Mucosa of stomach (tissue), 1 donor: ENCODE measurements at regions not wholly inside any gene's neighbourhood (a gene's known extent, or its start where the extent isn't known, plus 50 kb on each side); places are given as distances from the start of the nearest gene placed in this dataset.
"Not testable (repeated sequence)": the region's sequence is repeated elsewhere in the genome, so short reads cannot be mapped to it uniquely, and the experiment has no call there.

ENCODE experiments used
- H3K27me3 ChIP-seq: one replicate; pipeline ENCODE4 v1.7.0; 2013; ENCODE audit warnings: mild to moderate bottlenecking, low read length; ENCODE audit not compliant: control insufficient read depth, insufficient read depth
- H3K36me3 ChIP-seq: one replicate; pipeline ENCODE4 v1.7.0; 2013; ENCODE audit warnings: low read length; ENCODE audit not compliant: control insufficient read depth, insufficient read depth
- H3K4me1 ChIP-seq: one replicate; pipeline ENCODE4 v1.7.0; 2013; ENCODE audit warnings: mild to moderate bottlenecking, low read length; ENCODE audit not compliant: control insufficient read depth, insufficient read depth
- H3K4me3 ChIP-seq: one replicate; pipeline ENCODE4 v1.7.0; 2013; ENCODE audit warnings: low read length
- H3K9ac ChIP-seq: one replicate; pipeline ENCODE4 v1.7.0; 2013; ENCODE audit warnings: mild to moderate bottlenecking, low read length, moderate library complexity
- H3K9me3 ChIP-seq: one replicate; pipeline ENCODE4 v1.7.0; 2013; ENCODE audit warnings: mild to moderate bottlenecking, low read length, moderate library complexity; ENCODE audit not compliant: control insufficient read depth
- donor health status: Pancreatic carcinoma.

DNA sequence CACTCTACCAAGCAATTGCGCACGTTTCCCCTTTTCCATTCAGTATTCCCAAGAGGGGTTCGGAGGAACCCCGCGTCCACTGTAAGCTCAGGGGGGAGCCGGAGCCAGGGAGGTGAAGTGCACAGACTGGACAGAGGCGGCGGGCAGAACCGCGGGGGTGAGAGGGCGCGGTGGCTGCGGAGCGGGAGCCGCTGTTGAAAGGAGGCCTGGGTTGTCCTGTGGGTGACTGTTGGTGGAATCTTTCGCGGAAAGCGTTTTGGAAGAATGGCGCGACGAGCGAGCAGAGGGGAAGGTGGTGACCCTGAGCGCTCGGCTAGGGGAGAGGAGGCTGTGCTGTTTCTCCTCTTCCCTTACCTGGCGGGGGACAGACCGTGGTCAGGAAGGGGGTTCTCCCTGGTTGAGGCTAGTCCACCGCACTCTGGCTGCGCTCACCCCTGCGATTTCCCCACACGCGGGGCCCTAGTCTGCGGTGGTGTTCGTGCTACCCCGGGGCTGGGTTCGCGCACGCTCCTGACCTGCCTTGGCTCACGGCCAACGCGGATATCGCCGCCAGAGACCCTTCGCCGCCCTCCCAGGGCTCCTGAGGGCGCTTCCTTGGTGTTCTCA, 92.8 kb downstream of the PRKAB2 start:
- no peak overlapping the region for H3K9ac ChIP-seq
- no peaks in the 10 kb centered on the region for H3K36me3 ChIP-seq
- H3K9me3 ChIP-seq: no peaks in the 10 kb centered on the region
- H3K27me3 ChIP-seq: peaks cover 88% of the 10 kb centered on the region
- H3K4me1 ChIP-seq: peaks cover 15% of the 10 kb centered on the region
- no peak overlapping the region for H3K4me3 ChIP-seq

DNA sequence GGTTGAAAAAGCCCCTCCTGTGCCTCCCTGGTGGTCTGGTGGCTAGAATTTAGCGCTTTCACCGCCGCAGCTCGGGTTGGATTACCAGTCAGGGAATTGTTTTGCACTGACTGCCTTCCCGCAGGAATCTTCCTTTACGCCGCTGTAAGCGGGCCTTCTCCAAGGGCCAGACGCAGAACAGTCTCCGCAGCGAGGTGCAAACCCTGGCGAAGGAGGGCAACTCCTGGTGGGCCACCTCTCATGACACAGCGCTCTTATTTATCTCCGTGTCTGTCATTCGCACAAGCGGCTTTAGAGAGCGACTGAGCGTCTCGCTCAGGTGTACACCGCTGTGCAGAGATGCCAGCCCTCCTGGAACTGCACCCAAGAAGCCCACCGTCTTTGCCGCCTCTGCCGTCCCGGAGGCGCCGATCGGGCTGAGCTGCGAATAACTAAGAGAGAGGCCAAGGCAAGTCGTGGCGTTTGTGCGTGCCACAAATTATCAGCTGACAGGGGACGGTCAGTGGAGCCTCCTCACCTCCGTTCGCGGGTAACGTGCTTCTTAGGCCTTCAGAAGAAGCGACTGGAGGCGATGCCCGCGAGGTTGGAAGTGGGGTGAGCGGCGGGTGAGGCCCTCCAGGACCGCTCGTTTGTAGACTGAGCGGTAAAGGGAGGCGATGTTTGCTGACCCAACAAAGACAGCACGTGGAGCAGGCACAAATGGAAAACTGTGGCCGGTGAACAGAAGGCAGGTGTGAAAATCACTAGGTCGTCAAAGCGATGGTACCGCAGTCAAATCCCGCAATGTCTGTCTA, 93.5 kb downstream of the PRKAB2 start:
- peaks cover 88% of the 10 kb centered on the region for H3K27me3 ChIP-seq
- H3K9me3 ChIP-seq: no peaks in the 10 kb centered on the region
- H3K4me3 ChIP-seq: no peak overlapping the region
- peaks cover 11% of the 10 kb centered on the region for H3K4me1 ChIP-seq
- no peak overlapping the region for H3K9ac ChIP-seq
- H3K36me3 ChIP-seq: no peaks in the 10 kb centered on the region

GRCh38 chr1:147077936-147078605, 94.2 kb downstream of the PRKAB2 start:
- Histone ChIP-seq H3K9me3 (no peaks in the 10 kb centered on the region), H3K27me3 (peaks cover 88% of the 10 kb centered on the region), H3K9ac (no peak overlapping the region), H3K4me3 (no peak overlapping the region), H3K36me3 (no peaks in the 10 kb centered on the region), H3K4me1 (peaks cover 9% of the 10 kb centered on the region)

- Histone ChIP-seq H3K9ac (no peak overlapping the region), H3K4me3 (no peak overlapping the region), H3K4me1 (peaks cover 9% of the 10 kb centered on the region), H3K27me3 (peaks cover 91% of the 10 kb centered on the region), H3K9me3 (no peaks in the 10 kb centered on the region), H3K36me3 (no peaks in the 10 kb centered on the region)
These were observed 94.7 kb downstream of the PRKAB2 start for GRCh38 chr1:147077523-147077922.

- H3K4me3 ChIP-seq: no peak overlapping the region
- peaks cover 9% of the 10 kb centered on the region for H3K4me1 ChIP-seq
- H3K9me3 ChIP-seq: no peaks in the 10 kb centered on the region
- no peaks in the 10 kb centered on the region for H3K36me3 ChIP-seq
- H3K9ac ChIP-seq: no peak overlapping the region
- H3K27me3 ChIP-seq: peaks cover 91% of the 10 kb centered on the region
These were observed 95.2 kb downstream of the PRKAB2 start for GRCh38 chr1:147077081-147077480.

DNA sequence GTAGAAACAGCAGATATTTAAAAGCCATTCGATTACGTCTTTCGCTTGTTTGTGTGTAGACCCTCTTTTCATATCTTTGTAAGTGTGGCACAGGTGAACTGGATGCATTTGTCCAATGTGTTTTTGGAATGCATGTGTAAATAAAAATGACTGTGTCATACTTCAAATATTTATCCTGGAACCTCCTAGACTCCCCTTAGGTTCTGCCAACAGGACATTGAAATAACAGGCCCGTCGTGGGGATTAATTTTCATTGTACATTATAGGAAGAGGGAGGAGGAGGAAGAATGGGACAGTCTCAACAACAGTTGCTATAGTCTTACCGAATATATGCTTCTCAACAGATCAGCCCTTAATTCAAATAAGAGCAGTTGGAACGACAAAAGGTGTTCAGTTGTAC, 95.8 kb downstream of the PRKAB2 start:
- H3K4me3 ChIP-seq: no peak overlapping the region
- peaks cover 96% of the 10 kb centered on the region for H3K27me3 ChIP-seq
- no peaks in the 10 kb centered on the region for H3K36me3 ChIP-seq
- H3K9ac ChIP-seq: no peak overlapping the region
- no peaks in the 10 kb centered on the region for H3K9me3 ChIP-seq
- H3K4me1 ChIP-seq: peaks cover 9% of the 10 kb centered on the region

- peaks cover 67% of the 10 kb centered on the region for H3K27me3 ChIP-seq
- H3K9me3 ChIP-seq: no peaks in the 10 kb centered on the region
These were observed 99.5 kb downstream of the PRKAB2 start for GRCh38 chr1:147072482-147073432.

DNA sequence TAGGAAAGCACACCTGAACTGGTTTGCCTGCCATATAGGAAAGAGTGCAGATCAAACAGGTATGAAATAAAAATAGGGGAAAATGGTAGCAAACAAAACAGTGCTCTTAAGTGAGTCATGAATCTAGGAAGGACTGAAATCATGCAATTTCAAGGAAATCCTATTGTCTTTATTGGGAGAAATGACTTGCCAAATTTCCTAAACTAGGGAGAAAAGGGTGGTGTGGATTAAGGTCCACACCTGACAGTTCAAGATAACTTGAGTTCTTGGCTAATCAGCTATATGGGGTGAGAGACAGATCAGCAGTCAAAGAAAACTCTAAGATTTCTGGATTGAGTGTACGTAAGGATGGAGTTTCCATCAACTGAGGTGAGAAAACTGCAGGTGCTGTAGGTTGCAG, 101.1 kb downstream of the PRKAB2 start:
- peaks cover 51% of the 10 kb centered on the region for H3K27me3 ChIP-seq
- no peaks in the 10 kb centered on the region for H3K9me3 ChIP-seq
- H3K36me3 ChIP-seq: no peaks in the 10 kb centered on the region
- H3K4me3 ChIP-seq: no peak overlapping the region
- no peak overlapping the region for H3K9ac ChIP-seq
- H3K4me1 ChIP-seq: no peaks in the 10 kb centered on the region

More at GRCh38 chr1:147072482-147073432, 99.5 kb downstream of the PRKAB2 start:
- no peaks in the 10 kb centered on the region for H3K36me3 ChIP-seq
- H3K9ac ChIP-seq: no peak overlapping the region
- H3K4me1 ChIP-seq: no peaks in the 10 kb centered on the region
- no peak overlapping the region for H3K4me3 ChIP-seq

- no peak overlapping the region for H3K9ac ChIP-seq
These were observed 109.3 kb downstream of the PRKAB2 start for GRCh38 chr1:147062956-147063355.

DNA sequence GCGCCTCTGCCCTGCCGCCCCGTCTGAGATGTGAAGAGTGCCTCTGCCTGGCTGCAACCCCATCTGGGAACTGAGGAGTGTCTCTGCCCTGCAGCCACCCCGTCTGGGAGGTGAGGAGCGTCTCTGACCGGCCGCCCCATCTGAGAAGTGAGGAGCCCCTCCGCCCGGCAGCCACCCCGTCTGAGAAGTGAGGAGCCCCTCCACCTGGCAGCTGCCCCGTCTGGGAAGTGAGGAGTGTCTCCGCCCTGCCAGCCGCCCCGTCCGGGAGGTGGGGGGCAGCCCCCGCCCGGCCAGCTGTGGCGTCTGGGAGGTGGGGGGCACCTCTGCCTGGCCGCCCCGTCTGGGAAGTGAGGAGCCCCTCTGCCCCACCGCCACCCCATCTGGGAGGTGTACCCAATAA, 110.4 kb downstream of the PRKAB2 start:
- not testable (repeated sequence) for H3K9me3 ChIP-seq, H3K27me3 ChIP-seq, H3K9ac ChIP-seq, H3K4me1 ChIP-seq, H3K36me3 ChIP-seq, H3K4me3 ChIP-seq

More at GRCh38 chr1:147062956-147063355, 109.3 kb downstream of the PRKAB2 start:
- Histone ChIP-seq H3K9me3 (no peaks in the 10 kb centered on the region), H3K4me1 (no peaks in the 10 kb centered on the region), H3K36me3 (no peaks in the 10 kb centered on the region), H3K27me3 (no peaks in the 10 kb centered on the region), H3K4me3 (no peak overlapping the region)

DNA sequence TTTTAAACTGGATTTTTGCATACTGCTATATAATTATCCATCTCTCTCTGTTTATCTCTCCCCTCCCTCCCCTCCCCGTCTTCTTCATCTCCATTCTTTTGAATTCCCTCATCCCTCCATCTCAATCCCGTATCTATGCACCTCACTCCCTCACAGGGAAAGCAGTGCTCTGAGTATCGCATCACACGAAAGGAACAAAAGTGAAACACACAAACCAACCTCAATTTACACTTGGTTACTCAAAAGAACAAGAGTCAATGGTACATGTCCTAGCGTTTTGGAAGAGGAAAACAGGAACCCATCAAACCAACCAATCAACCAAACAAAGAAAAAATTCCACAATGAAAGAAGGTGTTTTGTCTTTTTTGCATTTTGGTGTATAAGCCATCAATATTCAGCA, 115.1 kb downstream of the NBPF12 start:
- no peak overlapping the region for H3K9ac ChIP-seq
- H3K27me3 ChIP-seq: no peaks in the 10 kb centered on the region
- no peak overlapping the region for H3K4me3 ChIP-seq
- H3K4me1 ChIP-seq: no peaks in the 10 kb centered on the region
- no peaks in the 10 kb centered on the region for H3K9me3 ChIP-seq
- no peaks in the 10 kb centered on the region for H3K36me3 ChIP-seq
